Esophagus squamous epithelium (tissue), 5 donors: ENCODE measurements at regions not wholly inside any gene's neighbourhood (a gene's known extent, or its start where the extent isn't known, plus 50 kb on each side); places are given as distances from the start of the nearest gene placed in this dataset.

ENCODE experiments used
- DNase-seq: peaks from one replicate; lab custom pipeline; 2025; lab: John Stamatoyannopoulos, UW
- H3K27ac ChIP-seq, 4 donors: fragments of 200-600 bp; sonication (generic); one replicate each; pipeline ENCODE4 v1.5.1; 2016 to 2019; ENCODE audit warnings: mild to moderate bottlenecking in 1 of 4
- H3K27me3 ChIP-seq, 4 donors: fragments of 200-600 bp; sonication (generic); 1 replicate in 3 of 4; 2 replicates in 1 of 4; pipeline versions ENCODE4 v1.5.1 to v1.6.0; 2017 to 2021; ENCODE audit warnings: antibody characterized with exemption in 1 of 4
- H3K36me3 ChIP-seq, 3 donors: fragments of 200-600 bp; sonication (generic); one replicate each; pipeline ENCODE4 v1.5.1; 2016 to 2019
- H3K4me1 ChIP-seq, 3 donors: fragments of 200-600 bp; sonication (generic); one replicate each; pipeline ENCODE4 v1.5.1; 2017 to 2019
- H3K4me3 ChIP-seq, 4 donors: fragments of 200-600 bp; sonication (generic); 1 replicate in 3 of 4; 2 replicates in 1 of 4; pipeline ENCODE4 v1.5.1; 2016 to 2019; ENCODE audit warnings: mild to moderate bottlenecking in 2 of 4, moderate library complexity in 1 of 4
- H3K9me3 ChIP-seq, 3 donors: fragments of 200-600 bp; sonication (generic); one replicate each; pipeline ENCODE4 v1.5.1; 2016 to 2019
- CTCF ChIP-seq, 6 experiments: fragments of 450-650 bp in 4 of 6; fragments of 200-600 bp in 2 of 6; sonication (generic) in 2 of 6; IDR thresholded peaks; one replicate each; pipeline ENCODE4 v1.5.1; 2016 to 2019; ENCODE audit warnings: antibody characterized with exemption in 6 of 6, mild to moderate bottlenecking in 4 of 6, moderate library complexity in 4 of 6
- POLR2A ChIP-seq, 4 donors: fragments of 450-650 bp; IDR thresholded peaks; one replicate each; pipeline ENCODE4 v1.6.1; 2017; ENCODE audit warnings: antibody characterized with exemption in 4 of 4, mild to moderate bottlenecking in 4 of 4, moderate library complexity in 3 of 4
- WGBS, 2 donors: methylation state at CpG; one replicate each; pipeline ENCODE4 v1.1.5; 2018; 5-methylcytosine and 5-hydroxymethylcytosine counted together
- intact Hi-C: fragments of 100-400 bp; cut with DNase I; formaldehyde crosslinking; loops from one replicate; pipeline ENCODE4 v1.15.0; 2022
- donor health status: DM: yes; HTN: yes; CAD: no.

DNA sequence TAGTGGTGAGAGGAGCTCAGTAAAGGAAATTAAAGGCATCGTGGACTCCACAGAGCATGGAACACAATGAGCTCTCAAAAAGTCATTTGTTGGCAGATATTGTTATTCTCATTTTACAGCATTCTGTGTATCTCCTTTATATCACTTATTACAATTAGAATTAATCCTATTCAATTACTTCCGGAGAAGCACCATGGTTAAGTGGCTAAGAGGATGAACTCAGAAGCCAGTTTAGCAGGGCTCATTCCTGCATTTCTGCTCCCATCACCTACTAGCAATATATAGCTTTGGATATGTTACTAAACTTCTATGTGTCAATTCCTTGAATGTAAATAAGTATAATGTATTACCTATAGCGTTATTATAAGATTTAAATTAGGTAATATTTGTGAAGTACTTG lies 683.3 kb downstream of the IRS1 start:
- no peaks in the 10 kb centered on the region for H3K27me3 ChIP-seq
- TF ChIP-seq POLR2A (IDR thresholded peaks at IDR 0.05) (no peak), CTCF (IDR thresholded peaks at IDR 0.05) (no peak)
- WGBS, 2 donors, result 68 to 78% methylated on average over 3 of the region's 3 CpGs
- H3K4me1 ChIP-seq, result peaks cover 0 to 43% (median 22%) of the 10 kb centered on the region in 3 donors
- DNase-seq, result no peak
- H3K9me3 ChIP-seq, result no peaks in the 10 kb centered on the region
- no peak overlapping the region for H3K4me3 ChIP-seq
- intact Hi-C loops, result no loop called here
- H3K36me3 ChIP-seq, result no peaks in the 10 kb centered on the region
- no peak overlapping the region for H3K27ac ChIP-seq

- Histone ChIP-seq H3K27ac (no peak overlapping the region), H3K4me3 (no peak overlapping the region), H3K27me3 (no peaks in the 10 kb centered on the region), H3K36me3 (no peaks in the 10 kb centered on the region), H3K4me1 (peaks cover 0 to 43% (median 22%) of the 10 kb centered on the region in 3 donors), H3K9me3 (no peaks in the 10 kb centered on the region)
- no peak for TF ChIP-seq POLR2A (IDR thresholded peaks at IDR 0.05)
- TF ChIP-seq CTCF (IDR thresholded peaks at IDR 0.05), result no peak
- no peak for DNase-seq
- intact Hi-C loops, result no loop called here
- 40 to 51% methylated on average over 1 of the region's 1 CpG for WGBS, 2 donors
Observed at GRCh38 chr2:226115832-226116200, 683.8 kb downstream of the IRS1 start.

DNA sequence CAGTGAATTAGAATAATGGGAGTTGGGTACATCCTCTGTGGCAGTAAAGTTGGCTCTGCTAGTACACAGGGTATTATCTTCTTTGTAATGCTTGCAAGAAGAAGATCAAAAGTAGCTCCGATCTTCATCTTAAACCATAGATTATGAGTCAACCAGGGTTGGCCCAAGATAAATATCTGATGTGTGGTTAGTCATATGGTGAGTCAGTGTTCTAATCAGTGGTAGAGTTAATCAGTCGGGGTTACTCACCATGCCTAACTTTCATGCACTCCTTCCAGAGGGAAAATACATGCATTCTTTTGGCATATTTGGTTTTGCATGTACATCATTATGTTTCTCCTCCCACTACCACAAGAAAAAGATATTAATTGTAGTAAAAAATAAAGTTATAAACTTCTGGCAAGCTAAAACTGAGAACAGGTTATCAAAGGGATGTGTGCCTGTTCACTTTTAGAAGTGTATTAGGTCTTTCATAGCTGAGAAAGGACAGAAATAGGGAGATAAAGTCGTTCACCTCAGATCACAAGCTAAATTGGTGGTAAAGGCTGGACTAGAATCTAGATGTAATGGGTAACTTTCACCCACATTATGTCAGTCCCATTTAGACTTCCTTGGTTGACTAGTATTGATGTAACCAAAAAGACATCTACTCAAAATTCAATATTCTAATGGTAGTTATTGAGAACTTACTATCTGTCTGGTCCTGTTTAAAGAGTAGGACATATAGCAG lies 684.4 kb downstream of the IRS1 start:
- 11 to 17% methylated on average over 3 of the region's 3 CpGs for WGBS, 2 donors
- Histone ChIP-seq H3K36me3 (no peaks in the 10 kb centered on the region), H3K9me3 (no peaks in the 10 kb centered on the region), H3K27me3 (no peaks in the 10 kb centered on the region), H3K4me3 (no peak overlapping the region), H3K4me1 (peaks cover 0 to 43% (median 22%) of the 10 kb centered on the region in 3 donors), H3K27ac (peak overlapping the region in 2 of 4 donors; percentile 5 to 45)
- DNase-seq, result no peak
- intact Hi-C loops, result no loop called here
- TF ChIP-seq POLR2A (IDR thresholded peaks at IDR 0.05) (no peak), CTCF (IDR thresholded peaks at IDR 0.05) (no peak)

DNA sequence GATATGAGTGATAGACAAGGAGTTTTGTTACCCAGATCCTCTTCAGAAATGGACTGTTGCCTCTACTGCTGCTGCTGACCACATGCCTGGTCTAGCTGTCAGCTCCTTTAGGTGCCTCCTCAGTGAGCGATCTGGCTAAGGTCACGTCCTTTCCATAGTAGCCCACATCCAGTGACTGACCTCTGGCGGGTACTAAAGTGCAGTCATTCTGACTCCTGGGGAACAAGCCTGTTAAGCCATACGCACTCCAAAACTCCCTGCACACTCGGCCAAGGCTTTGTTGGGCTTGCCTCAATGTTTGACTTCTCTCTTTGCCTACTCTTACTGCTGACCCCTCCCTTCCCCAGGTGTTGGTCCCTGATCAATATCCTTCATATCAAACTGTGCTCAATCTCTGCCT lies 685.2 kb downstream of the IRS1 start:
- TF ChIP-seq POLR2A (IDR thresholded peaks at IDR 0.05) (no peak), CTCF (IDR thresholded peaks at IDR 0.05) (no peak)
- H3K9me3 ChIP-seq, result no peaks in the 10 kb centered on the region
- 58 to 60% methylated on average over 3 to 5 of the region's 5 CpGs for whole genome bisulfite sequencing, 2 donors
- intact Hi-C loops, result no loop called here
- no peak for DNase-seq
- no peaks in the 10 kb centered on the region for H3K27me3 ChIP-seq
- H3K4me3 ChIP-seq, result no peak overlapping the region
- no peaks in the 10 kb centered on the region for H3K36me3 ChIP-seq
- peaks cover 0 to 41% (median 21%) of the 10 kb centered on the region in 3 donors for H3K4me1 ChIP-seq
- no peak overlapping the region for H3K27ac ChIP-seq

DNA sequence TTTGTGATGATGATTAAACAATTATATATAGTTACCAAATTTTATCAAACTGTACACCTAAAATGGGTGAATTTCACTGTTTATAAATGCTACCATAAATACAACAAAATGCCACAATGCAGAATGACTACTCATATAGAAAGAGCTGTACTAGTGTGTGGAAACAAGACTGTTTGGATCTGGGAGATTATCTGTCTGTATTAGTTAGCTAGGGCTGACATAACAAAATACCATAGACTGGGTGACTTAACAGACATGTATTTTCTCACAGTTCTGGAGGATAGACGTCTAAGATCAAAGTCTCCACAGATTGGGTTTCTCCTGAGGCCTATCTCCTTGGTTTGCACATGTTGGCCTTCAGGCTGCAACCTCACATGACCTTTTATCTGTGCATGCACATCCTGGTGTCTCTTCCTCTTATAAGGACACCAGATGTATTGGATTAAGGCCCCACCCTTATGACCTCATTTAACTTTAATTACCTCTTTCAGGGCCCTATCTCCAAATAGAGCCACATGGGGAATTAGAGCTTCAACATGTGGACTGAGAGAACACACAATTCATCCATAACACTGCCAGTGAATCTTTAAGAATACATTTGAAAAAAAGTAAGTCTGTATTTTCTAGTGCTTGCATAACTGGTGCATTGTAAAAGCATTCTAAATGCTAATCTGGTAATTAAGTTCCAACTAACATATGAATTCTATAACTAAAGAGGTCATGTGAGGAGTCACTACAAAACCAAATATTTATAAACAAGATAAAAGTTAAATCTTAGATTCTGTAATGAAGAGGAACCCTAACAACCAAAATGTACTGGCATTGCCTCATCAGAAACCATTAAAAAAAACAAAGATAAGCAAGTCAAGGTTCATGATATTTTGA lies 699.6 kb downstream of the NYAP2 start:
- no peaks in the 10 kb centered on the region for H3K4me1 ChIP-seq
- no peaks in the 10 kb centered on the region for H3K36me3 ChIP-seq
- no peaks in the 10 kb centered on the region for H3K9me3 ChIP-seq
- H3K27me3 ChIP-seq, result no peaks in the 10 kb centered on the region
- no peak overlapping the region for H3K4me3 ChIP-seq
- 29 to 47% methylated on average over 1 of the region's 1 CpG for WGBS, 2 donors
- no peak overlapping the region for H3K27ac ChIP-seq
- intact Hi-C loops, result no loop called here
- no peak for DNase-seq
- no peak for TF ChIP-seq POLR2A (IDR thresholded peaks at IDR 0.05)
- TF ChIP-seq CTCF (IDR thresholded peaks at IDR 0.05), result no peak
